ENCODE measurements at regions not wholly inside any gene's neighbourhood (a gene's known extent, or its start where the extent isn't known, plus 50 kb on each side); places are given as distances from the start of the nearest gene placed in this dataset.

DNA sequence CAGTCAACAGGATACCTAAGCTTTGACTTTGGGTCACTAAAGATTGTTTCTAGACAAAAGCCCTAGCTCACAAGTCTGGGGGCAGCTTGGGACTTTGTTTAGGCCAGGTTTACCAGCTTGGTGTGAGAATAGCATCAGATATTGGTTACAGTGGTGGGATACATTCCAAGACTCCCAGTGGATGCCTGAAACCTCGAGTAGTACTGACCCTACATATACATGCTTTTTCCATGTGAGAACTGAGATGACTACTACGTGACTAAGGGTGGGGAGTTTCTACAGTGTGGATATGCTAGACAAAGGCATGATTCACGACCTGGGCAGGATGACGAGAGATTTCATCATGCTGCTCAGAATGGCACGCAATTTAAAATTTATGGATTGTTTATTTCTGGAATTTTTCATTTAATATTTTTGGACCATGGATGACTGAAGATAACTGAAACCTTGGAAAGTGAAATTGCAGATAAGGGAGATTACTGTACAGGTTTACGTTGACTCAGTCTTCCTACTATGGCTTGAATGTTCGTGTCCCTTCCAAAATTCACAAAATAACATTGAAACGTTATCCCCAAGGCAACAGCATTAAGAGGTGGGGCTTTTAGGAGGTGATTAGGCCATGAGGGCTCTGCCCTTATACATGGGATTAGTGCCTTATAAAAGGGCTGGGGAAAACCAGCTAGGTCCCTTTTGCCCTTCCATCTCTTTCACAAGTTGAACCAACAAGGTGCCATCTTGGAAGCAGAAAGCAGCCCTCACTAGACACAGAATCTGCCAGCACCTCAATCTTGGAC lies 50.2 kb upstream of the CTAGE1 start:
- peak in 1 of 2 donors; percentile 50 for ATAC-seq

DNA sequence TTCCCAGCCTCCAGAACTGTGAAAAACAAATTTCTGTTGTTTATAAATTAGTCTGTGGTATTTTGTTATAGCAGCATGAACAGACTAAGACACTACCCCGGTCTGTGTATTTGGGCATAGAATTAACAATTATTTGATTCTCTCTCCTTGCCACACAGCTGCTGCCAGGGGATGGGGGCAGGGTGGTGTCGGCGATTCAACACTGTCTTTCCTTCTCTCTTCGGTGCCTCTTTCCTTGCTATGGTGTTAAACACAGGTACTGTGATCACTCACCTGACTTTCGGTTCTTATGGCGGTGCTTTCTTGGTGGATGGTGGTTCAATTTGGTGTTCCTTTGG lies 50.8 kb upstream of the CTAGE1 start:
- no peak for ATAC-seq
- intact Hi-C loops (cut with DNase I), result no loop called here

More for the DNA sequence above, 50.2 kb upstream of the CTAGE1 start:
- intact Hi-C loops (cut with DNase I), result loop anchor here in 1 of 2 donors (2.0 kb wide), 1 partner anchor 91 kb away; no protein-coding TSS in a partner anchor
- no peak for DNase-seq

DNA sequence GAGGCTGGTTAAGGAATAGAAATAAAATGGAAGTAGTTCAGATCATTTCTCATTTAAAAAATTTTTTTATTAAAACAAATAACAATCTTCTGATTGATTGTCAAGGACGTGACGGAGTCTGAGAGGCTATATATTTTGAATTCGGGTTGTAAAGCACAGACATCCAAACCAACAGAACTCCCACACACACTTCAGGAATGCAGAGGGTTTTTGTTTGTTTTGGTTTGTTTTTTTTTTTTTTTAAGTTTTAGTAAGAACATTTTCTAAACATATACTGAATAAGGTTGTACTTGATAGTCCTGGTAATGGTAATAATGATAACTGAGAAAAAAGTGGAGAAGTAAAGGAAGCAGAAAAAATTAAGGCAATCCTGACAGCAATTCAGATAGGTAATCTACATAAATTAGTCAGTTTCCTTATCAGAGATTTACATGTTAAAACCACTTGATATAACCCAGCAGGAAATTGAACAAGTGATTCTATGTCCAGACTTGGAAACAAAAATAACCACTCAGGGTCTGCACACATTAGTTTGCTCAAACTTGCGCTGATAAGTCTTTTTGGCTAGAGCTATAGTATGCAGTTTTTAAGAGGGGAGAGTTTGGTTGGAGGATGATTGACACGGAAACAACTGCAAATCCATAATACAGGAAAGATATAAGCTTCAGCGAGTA lies 51.5 kb upstream of the CTAGE1 start:
- intact Hi-C loops (cut with DNase I), result no loop called here
- DNase-seq (no peak), ATAC-seq (no peak)

More for the DNA sequence above, 50.8 kb upstream of the CTAGE1 start:
- DNase-seq, result no peak

DNA sequence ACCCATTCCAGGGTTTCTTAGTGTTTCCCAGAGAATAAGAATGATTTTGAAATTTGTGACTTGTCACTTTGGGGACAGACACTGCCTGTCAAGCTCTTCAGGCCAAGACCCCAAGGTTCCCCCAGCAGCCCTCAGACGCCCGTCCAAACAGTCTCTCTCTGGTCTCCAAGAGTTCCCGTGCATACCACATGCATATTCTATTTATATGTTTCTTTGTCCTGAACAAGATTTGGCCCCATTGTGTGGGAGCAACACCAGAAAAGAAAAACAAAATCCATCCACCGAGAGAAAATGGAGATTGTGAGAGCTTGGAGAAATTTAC lies 52.2 kb upstream of the CTAGE1 start:
- intact Hi-C loops (cut with DNase I), result loop anchor here in 1 of 2 donors (2.0 kb wide), 1 partner anchor 203 kb away; no protein-coding TSS in a partner anchor
- DNase-seq, result no peak
- ATAC-seq, result no peak

DNA sequence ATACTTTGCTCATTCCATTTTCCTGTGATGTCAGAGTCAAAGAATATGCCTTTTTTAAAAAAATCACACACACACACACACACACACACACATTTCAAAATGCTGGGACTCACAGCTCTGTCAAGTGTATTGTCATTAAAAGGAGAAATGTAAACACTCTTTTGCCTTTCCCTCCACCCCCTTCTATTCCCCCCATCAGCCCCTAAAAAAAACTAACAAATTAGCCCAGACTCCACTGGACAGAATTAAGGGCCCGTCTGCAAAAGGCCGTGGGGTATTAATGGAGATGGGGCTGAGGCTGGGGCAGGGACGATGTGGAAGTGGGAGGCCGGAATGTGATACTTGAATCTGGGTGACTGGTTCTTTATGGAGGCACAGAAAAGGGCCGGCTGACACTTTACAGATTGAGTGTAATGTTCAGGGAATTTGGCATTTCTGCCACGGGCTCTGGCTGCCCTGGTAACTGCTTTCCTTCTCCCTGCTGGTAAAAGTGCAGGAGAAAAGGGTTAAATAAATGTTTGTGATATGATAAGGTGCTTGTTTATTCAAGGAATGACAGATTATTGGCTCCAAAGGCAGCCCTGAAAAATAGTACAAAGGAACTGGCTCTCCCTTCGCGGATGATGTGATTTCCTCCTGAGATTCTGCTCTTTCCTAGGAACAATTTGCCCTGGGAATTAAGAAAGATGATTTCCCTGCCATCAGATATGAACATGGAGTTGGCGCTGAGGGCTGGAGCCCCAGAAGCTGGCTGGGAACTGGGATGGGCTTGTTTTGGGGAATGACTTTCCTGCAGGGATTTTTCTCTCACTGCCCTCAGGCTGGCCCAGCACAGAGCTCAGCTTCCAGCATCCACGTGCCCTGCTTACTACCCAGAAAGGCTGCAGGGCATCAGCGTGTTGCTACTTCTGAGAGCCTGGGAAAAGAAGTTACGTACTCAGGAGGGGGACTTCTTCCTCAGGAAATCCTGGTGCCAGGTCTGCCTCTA lies 52.8 kb upstream of the CTAGE1 start:
- peak; percentile 70 for DNase-seq
- ATAC-seq, result peak; percentile 31 to 44
- intact Hi-C loops (cut with DNase I), result loop anchor here in 1 of 2 donors (2.0 kb wide), 1 partner anchor 204 kb away; no protein-coding TSS in a partner anchor

DNA sequence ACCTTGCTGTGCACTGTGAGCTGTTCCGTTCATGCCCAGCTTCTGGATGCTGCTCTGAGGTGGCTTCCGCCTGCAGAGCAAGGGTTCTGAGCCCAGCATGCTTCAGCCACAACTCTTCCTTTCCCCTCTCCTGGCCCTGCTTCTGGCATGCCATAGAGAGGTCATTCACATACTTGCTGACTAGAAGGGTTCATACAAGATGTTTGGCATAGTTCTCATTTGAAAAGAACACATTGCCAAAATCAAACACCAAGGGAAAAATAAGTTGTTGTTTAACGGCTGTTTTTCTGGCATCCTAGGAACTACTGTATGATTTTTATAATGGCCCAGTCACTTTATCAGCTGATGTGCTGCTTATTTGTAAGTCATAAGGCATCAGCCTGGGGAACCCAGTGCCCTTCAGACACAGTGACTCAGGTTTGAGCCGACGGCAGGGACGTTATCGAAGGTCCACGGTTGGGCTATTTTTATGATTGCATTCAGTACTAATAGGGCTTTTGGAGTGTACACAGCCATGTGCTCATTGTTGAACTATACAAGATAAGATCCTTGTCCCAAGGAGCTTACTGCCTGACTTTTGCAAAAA lies 53.9 kb upstream of the CTAGE1 start:
- DNase-seq (peak; percentile 77), ATAC-seq (peak; percentile 81 to 82)
- intact Hi-C loops (cut with DNase I), result loop anchor here in 1 of 2 donors (2.0 kb wide), 1 partner anchor 205 kb away; no protein-coding TSS in a partner anchor

DNA sequence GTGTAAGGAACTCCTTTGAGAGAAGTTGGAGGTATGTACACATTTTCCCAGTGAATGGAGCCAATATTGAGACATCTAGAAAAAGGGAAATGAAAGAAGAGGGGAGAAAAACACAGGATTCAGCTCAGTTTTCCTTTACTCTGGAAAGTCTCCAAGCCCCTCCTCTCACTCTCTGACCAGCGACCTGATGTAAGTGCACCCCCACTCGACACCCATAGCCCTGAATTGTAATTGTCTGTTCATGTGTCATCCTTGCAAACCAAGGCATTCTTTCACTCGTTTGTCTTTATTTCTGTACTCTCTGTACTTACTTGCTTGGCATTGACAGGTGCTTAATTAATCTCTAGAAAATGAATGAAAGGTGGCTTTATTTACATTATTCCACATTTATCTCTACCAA lies 55.7 kb upstream of the CTAGE1 start:
- no peak for DNase-seq
- intact Hi-C loops (cut with DNase I), result no loop called here
- ATAC-seq, result no peak

DNA sequence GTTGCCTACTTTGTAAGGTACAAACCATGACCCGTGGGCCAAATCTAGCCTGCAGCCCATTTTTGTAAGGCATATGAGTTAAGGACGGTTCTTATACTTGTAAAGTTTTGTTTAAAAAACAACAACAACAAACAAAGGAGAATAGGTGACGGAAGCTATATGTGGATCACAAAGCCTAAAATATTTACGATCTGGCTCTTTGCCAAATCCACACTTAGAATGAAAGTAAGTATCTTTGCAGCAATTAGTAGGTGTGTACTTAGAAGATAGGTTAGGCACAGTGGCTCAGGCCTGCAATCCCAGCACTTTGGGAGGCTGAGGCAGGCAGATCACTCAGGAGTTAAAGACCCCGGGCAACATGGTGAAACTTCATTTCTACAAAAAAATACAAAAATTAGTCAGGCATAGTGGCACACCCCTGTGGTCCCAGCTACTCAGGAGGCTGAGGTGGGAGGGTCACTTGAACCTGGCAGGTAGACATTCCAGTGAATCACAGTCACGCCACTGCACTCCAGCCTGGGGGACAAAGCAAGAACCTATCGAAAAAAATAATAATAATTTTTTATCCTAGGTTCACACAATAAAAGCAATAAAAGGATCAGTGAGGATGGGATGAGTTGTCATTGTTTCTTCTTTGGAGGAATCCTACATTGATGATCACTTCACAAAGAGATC lies 57.8 kb upstream of the CTAGE1 start:
- ATAC-seq (no peak), DNase-seq (no peak)
- intact Hi-C loops (cut with DNase I), result no loop called here

DNA sequence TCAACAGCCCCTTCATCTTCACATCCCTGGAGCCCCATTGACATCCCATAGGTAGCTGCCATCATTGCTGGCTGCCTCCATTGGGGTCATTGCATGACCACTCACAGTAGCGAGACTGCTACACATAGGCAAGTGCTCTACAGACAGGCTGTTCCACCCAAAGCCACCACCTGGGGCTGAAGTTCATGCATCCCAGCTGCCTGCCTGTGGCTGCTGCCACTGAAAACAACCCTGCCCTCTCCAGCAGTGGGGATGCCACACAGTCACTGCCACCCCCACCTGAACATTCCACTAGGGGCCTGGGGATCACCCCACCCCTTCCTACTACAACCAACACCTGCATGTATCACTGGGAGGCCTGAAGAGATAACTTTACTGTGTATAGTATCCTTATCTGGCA lies 59.5 kb upstream of the CTAGE1 start:
- no peak for DNase-seq
- ATAC-seq, result no peak
- intact Hi-C loops (cut with DNase I), result no loop called here

DNA sequence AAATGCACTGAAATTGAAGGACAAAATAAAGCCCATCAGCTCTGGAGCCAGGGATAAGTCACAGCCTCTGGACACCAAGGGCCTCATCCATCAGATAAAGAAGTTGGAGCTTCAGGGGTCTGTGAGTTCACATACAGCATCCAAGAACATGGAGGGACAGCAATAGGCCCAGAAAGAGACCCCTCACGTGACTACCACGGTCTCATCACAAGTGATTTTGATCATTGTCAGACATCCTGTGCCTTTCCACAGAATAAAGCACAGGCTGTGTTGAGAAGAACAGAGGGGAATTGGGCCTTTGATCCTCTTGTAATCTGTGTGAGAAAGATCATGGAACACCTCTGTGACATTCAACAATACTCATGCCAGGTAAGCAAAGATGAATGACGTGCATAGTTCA lies 65.2 kb upstream of the CTAGE1 start:
- DNase-seq (no peak), ATAC-seq (no peak)
- intact Hi-C loops (cut with DNase I), result no loop called here

DNA sequence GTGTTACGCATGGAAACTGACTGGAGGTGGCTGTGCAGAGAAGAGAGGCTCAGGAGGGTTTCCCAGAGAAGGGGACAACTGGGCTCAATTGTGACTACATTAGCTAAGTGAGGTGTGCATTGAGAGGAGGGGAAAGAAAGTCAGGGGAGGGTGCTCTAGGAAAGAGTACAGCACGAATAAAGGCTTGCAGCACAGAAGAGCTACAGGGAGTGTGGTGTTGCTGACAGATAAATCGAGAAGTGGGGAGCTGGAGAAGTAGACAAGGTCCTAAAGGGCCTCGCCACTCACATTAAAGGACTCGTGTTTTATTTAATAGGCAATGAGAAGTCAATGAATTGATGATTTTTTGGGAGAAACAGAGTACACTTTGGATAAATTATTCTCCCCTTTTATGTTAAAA lies 65.7 kb upstream of the CTAGE1 start:
- ATAC-seq, result no peak
- intact Hi-C loops (cut with DNase I), result no loop called here
- no peak for DNase-seq

DNA sequence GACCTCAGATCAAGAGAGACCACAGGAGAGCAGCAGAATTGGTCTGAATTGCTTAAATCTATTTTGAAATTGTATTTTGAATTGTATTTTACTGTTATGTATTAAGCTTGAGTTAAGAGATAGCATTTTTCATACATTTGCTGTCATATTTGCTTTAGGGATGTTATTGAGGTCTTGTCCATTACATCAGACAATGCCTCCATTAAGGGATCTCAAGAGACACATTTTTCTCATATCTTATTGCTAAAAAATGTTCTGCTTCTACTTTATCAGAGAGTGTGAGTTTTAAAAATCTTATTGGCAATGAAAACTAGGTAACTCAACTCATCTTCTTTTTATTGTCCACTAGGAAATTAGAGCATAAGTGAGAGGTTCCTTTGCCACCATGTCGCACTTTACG lies 66.8 kb upstream of the CTAGE1 start:
- ATAC-seq (no peak), DNase-seq (no peak)
- intact Hi-C loops (cut with DNase I), result no loop called here

DNA sequence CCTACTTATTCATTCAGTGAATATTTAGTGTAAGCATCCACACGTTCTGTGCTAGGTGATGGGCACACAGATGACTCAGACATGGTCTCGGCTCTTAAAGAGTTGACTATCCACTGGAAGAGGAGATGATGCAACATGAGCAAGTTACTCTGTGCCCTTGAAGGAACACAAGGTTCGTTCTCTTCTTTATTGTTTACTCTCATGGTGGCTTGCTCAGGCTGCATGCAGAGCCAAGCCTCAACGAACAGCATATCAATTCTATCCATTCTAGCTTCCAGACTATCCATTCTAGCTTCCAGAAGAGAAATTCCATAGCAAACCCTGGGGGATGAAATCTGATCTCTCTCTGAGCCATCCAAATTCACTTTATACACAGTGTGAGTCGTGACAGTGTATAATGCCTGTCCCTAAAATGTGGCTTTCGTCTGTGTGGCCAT lies 68.1 kb upstream of the CTAGE1 start:
- ATAC-seq, result no peak
- intact Hi-C loops (cut with DNase I), result no loop called here
- DNase-seq, result no peak

DNA sequence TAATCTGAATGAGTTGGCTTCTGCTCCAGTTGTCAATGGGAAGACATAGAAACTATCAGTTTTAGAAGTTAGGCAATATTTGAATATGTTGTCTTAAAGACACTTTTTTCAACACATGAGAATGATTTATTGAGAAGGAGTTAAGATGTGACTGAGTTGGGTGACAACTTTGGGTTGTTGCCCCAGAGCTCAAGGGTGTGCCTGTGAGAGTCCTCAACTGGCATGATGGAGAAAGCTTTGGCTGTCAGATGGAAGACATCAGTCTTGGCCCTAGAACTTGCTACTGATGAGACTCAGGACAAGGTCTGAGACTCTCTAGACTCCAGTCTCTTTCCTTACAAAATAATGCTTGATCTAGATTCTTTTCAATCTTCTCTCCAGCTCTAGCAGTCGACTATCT lies 69.0 kb upstream of the CTAGE1 start:
- ATAC-seq (no peak), DNase-seq (no peak)
- intact Hi-C loops (cut with DNase I), result no loop called here

DNA sequence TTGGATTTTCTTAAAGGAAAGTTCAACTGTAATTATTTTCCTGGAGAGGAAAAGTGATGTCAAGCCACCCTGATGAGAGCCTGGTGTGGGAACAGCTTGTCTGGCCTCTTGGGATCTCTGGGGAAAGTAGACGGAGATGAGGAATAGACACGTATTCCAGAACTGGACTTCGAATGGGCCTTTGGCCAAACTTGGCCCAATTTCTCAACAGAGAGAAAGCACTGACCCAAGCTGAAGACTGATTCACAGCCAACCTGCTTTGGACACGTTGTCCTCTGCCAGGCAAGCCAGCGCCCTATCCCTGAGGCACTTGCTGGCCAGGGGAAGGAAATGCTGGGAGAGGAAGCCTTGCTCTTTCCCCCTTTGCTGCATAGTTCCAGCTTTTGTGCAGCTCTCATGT lies 70.8 kb upstream of the CTAGE1 start:
- DNase-seq (peak; percentile 80), ATAC-seq (peak; percentile 86 to 88)
- intact Hi-C loops (cut with DNase I), result no loop called here

DNA sequence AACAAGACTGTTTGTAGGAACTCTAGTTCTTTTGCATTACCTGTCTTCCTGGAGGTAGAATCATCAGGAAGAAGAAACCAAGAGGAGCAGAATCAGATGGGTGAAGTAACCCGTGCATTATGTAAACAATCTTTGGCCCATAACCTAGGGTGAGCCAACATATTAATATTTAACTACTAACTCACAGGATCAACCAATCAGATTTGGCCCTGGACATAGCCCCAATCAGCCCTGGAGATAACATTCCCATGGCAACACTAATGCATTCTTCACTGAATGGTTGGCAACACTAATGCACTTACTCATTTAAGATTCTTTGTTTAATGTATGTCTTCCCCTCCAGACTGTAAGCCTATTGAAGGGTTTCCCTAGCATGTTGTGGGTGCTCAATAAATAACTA lies 72.0 kb upstream of the CTAGE1 start:
- intact Hi-C loops (cut with DNase I), result loop anchor here in 1 of 2 donors (10.0 kb wide), 1 partner anchor 55 kb away; no protein-coding TSS in a partner anchor
- ATAC-seq (no peak), DNase-seq (no peak)

DNA sequence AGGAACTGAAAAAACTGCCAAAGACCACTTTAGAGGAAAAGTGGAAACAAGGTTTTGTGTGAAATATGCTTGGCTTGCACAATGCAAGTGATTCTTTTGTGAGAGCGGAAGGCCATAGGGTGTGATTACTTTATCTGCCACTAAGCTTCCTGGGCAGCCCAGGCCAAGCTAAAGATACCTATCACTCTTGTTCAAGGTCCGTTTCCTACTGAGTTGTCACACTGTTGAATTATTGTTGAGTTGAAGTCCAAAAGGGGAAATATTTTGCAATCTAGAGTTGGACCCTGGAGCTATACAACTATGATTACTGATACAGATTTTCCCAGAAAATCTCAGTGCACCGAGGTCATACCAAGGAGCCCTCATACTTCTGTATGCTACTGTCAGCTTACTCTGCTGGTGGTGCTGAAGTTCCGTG lies 72.7 kb upstream of the CTAGE1 start:
- ATAC-seq (no peak), DNase-seq (no peak)
- intact Hi-C loops (cut with DNase I), result loop anchor here in 1 of 2 donors (10.0 kb wide), 1 partner anchor 54 kb away; no protein-coding TSS in a partner anchor

DNA sequence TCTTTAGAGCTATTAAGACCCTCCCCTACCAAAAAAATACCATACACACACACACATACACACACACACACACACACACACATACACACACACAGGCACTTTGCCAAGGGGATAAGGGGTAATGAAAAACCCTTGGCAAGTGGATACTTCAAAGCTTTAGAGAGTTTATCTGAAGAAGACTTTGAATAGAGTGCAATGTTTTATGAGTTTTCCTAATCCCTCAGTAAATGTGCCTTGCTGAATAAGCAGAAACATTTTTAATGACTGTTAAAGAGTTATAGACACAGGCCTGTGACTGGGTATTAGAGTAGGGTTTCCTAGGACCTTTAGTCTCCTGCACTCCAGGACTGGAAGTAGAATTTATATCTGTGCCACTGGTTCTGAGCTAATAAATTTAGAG lies 75.5 kb upstream of the CTAGE1 start:
- ATAC-seq (no peak), DNase-seq (no peak)
- intact Hi-C loops (cut with DNase I), result loop anchor here in 1 of 2 donors (10.0 kb wide), 1 partner anchor 52 kb away; no protein-coding TSS in a partner anchor
